ENCODE measurements at regions not wholly inside any gene's neighbourhood (a gene's known extent, or its start where the extent isn't known, plus 50 kb on each side); places are given as distances from the start of the nearest gene placed in this dataset.
"Not testable (repeated sequence)": the region's sequence is repeated elsewhere in the genome, so short reads cannot be mapped to it uniquely, and the experiment has no call there.

DNA sequence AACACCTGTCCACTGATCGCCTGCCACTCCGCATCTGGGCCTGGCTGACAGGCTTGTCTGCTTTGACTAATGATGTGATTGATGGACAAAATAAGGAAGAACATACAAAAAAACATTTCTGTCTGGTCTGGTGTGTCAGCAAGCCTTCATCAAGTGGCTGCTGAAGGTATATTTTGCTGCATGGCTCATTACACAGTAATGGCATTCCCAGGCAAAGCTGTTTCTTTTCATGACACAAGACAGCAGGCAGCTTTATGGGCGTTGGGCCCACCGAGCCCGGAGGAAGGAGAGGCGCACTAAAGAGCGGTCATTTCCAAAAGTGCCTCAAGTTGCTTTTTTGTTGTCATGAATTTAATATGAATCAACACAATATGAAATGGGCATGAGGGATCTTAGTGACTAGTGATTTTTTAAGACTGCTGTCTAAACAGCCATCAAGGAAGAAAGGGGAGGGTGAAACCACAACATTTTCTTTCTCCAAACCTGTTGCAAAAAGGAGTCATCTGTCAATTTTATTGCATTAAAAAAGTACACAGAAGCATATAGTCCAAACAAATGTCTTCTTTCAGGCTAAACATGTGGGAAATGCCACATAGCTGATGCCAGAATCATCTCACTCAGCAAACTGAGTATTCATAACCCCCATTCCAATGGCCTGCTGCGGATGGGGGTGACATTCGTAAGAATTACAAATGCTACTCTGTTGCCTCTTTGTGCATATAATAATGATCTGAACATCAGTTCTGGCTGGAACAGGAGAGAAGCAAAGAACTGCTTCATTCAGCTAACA is 476.6 kb downstream of the ZNF536 start:
- Histone ChIP-seq H3K27ac (ENCODE audit: low read depth, low read length) (no peak overlapping the region), H3K27me3 (ENCODE audit: insufficient read depth, low read length) (no peaks in the 10 kb centered on the region), H3K4me3 (ENCODE audit: low read length in 2 of 2) (no peak overlapping the region), H3K9me3 (ENCODE audit: control insufficient read depth in 1 of 2, low read length in 2 of 2) (no peaks in the 10 kb centered on the region), H3K4me1 (ENCODE audit: insufficient read depth, low read length) (no peaks in the 10 kb centered on the region), H3K36me3 (ENCODE audit: insufficient read depth, low read length) (no peaks in the 10 kb centered on the region)
- Mint-ChIP-seq H3K27me3 (peaks cover 1 to 4% of the 10 kb centered on the region in 2 donors), H3K4me3 (no peak overlapping the region), H3K4me1 (no peaks in the 10 kb centered on the region), H3K36me3 (no peaks in the 10 kb centered on the region), H3K9me3 (peaks cover 0 to 3% (median 0%) of the 10 kb centered on the region in 8 donors), H3K27ac (no peak overlapping the region)
- DNase-seq, result no peak
- intact Hi-C loops (cut with micrococcal nuclease), result no loop called here
- ChIA-PET CTCF (ENCODE audit: partially characterized antibody) (no interaction called here), POLR2A (ENCODE audit: partially characterized antibody) (no interaction called here)

DNA sequence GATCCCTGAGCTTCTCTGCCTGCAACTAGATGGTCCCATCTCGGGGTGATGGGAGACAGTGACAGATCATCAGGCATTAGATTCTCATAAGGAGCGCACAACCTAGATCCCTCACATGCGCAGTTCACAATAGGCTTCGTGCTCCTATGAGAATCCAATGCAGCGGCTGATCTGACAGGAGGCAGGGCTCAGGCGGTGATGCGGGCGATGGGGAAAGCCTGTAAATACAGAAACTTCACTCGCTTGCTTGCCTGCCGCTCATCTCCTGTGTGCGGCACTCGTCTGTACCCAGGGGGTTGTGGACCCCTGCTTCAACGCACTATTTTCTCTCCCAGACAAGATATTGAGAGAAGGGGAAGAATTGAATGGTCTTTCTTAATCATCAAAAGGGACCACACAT is 473.9 kb downstream of the ZNF536 start:
- ChIA-PET POLR2A (ENCODE audit: partially characterized antibody) (no interaction called here), CTCF (ENCODE audit: partially characterized antibody) (no interaction called here)
- no peaks in the 10 kb centered on the region for H3K36me3 Mint-ChIP-seq
- no peak for DNase-seq
- no peaks in the 10 kb centered on the region for H3K36me3 ChIP-seq (ENCODE audit: insufficient read depth, low read length)
- H3K27me3 Mint-ChIP-seq, result peaks cover 0 to 1% of the 10 kb centered on the region in 2 donors
- no peaks in the 10 kb centered on the region for H3K9me3 Mint-ChIP-seq
- H3K4me1 ChIP-seq (ENCODE audit: insufficient read depth, low read length), result no peaks in the 10 kb centered on the region
- H3K27ac Mint-ChIP-seq, result no peak overlapping the region
- intact Hi-C loops (cut with micrococcal nuclease), result no loop called here
- H3K4me3 ChIP-seq (ENCODE audit: low read length in 2 of 2), result no peak overlapping the region
- H3K27ac ChIP-seq (ENCODE audit: low read depth, low read length), result no peak overlapping the region
- H3K27me3 ChIP-seq (ENCODE audit: insufficient read depth, low read length), result no peaks in the 10 kb centered on the region
- H3K4me3 Mint-ChIP-seq, result no peak overlapping the region
- no peaks in the 10 kb centered on the region for H3K4me1 Mint-ChIP-seq
- no peaks in the 10 kb centered on the region for H3K9me3 ChIP-seq (ENCODE audit: control insufficient read depth in 1 of 2, low read length in 2 of 2)

DNA sequence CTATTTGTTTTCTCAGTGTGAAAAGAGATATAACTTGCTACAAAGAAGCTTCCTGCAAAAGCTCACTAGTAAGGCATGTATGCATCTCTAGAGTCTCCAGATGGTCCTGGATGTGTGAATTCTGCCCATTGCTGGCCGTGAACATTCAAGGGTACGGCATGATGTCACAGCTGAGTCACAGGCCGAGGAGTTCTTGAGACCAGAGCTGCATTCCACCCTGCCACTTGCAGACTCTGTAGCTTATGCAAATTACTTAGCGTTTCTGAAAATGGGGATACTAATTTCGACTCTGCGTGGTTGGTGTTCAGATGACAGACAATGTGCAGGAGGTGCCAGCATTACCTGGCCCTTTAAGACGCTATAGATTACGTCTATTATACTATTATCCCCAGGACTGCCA is 470.7 kb downstream of the ZNF536 start:
- H3K27me3 Mint-ChIP-seq, result peaks cover 1 to 2% of the 10 kb centered on the region in 2 donors
- Histone ChIP-seq H3K36me3 (ENCODE audit: insufficient read depth, low read length) (no peaks in the 10 kb centered on the region), H3K4me3 (ENCODE audit: low read length in 2 of 2) (no peak overlapping the region), H3K4me1 (ENCODE audit: insufficient read depth, low read length) (no peaks in the 10 kb centered on the region), H3K27ac (ENCODE audit: low read depth, low read length) (no peak overlapping the region), H3K9me3 (ENCODE audit: control insufficient read depth in 1 of 2, low read length in 2 of 2) (no peaks in the 10 kb centered on the region), H3K27me3 (ENCODE audit: insufficient read depth, low read length) (no peaks in the 10 kb centered on the region)
- no peak overlapping the region for H3K4me3 Mint-ChIP-seq
- H3K4me1 Mint-ChIP-seq, result no peaks in the 10 kb centered on the region
- CTCF ChIA-PET (ENCODE audit: partially characterized antibody), result interaction anchor here (1.1 kb wide), 1 partner anchor 11 kb away, joined by 3 read pairs; no protein-coding TSS in a partner anchor
- DNase-seq, result no peak
- H3K27ac Mint-ChIP-seq, result no peak overlapping the region
- intact Hi-C loops (cut with micrococcal nuclease), result no loop called here
- H3K9me3 Mint-ChIP-seq, result no peaks in the 10 kb centered on the region
- POLR2A ChIA-PET (ENCODE audit: partially characterized antibody), result no interaction called here
- no peaks in the 10 kb centered on the region for H3K36me3 Mint-ChIP-seq

DNA sequence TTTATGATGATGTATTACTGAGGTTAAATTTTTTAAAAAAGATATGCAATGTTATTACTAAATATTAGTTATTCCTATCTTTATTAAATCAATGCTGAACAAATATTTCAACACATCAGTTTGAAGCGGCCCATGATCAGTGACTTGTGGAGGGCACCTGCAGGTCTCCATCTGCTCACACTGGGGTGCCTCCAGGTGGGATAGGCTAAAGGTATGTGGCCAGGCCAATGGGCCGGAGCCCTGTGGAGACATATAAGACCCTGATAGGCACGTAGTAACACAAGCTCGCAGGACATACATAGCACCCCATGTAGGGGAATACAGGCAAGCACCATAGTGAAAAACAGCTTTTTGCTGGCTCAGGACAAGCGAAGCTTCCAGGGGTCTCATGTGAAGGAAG is 469.8 kb downstream of the ZNF536 start:
- Mint-ChIP-seq H3K27ac (no peak overlapping the region), H3K4me3 (no peak overlapping the region), H3K4me1 (no peaks in the 10 kb centered on the region), H3K36me3 (no peaks in the 10 kb centered on the region), H3K9me3 (no peaks in the 10 kb centered on the region), H3K27me3 (peaks cover 0 to 3% of the 10 kb centered on the region in 2 donors)
- DNase-seq, result no peak
- H3K4me3 ChIP-seq (ENCODE audit: low read length in 2 of 2), result no peak overlapping the region
- H3K27ac ChIP-seq (ENCODE audit: low read depth, low read length), result no peak overlapping the region
- POLR2A ChIA-PET (ENCODE audit: partially characterized antibody), result no interaction called here
- no peaks in the 10 kb centered on the region for H3K36me3 ChIP-seq (ENCODE audit: insufficient read depth, low read length)
- intact Hi-C loops (cut with micrococcal nuclease), result no loop called here
- no peaks in the 10 kb centered on the region for H3K4me1 ChIP-seq (ENCODE audit: insufficient read depth, low read length)
- CTCF ChIA-PET (ENCODE audit: partially characterized antibody), result no interaction called here
- no peaks in the 10 kb centered on the region for H3K27me3 ChIP-seq (ENCODE audit: insufficient read depth, low read length)
- H3K9me3 ChIP-seq (ENCODE audit: control insufficient read depth in 1 of 2, low read length in 2 of 2), result no peaks in the 10 kb centered on the region

DNA sequence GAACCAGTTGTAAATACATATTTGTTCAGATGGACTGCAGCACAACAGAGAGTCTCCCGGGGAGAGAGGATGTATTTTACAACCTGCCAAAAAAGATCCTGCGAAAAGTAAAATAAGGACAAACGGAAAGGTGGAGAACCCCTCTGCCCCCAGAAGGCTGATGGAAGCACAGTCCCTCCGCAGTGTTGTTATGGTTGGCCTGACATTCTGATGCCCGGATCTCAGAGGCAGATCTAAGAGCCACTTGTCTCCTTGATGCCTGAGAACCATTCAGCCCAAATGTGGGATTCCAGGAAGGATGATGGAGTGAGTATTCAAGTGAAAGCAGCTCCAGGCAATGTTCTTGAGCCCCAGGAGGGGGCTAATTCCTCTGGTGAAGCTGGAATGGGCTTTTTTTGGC is 458.7 kb downstream of the ZNF536 start:
- no peak overlapping the region for H3K4me3 Mint-ChIP-seq
- no peak overlapping the region for H3K4me3 ChIP-seq (ENCODE audit: low read length in 2 of 2)
- H3K9me3 ChIP-seq (ENCODE audit: control insufficient read depth in 1 of 2, low read length in 2 of 2), result no peaks in the 10 kb centered on the region
- ChIA-PET CTCF (ENCODE audit: partially characterized antibody) (interaction anchor here (1.3 kb wide), 1 partner anchor 31 kb away, joined by 3 read pairs; no protein-coding TSS in a partner anchor), POLR2A (ENCODE audit: partially characterized antibody) (no interaction called here)
- no peaks in the 10 kb centered on the region for H3K36me3 ChIP-seq (ENCODE audit: insufficient read depth, low read length)
- no peak overlapping the region for H3K27ac ChIP-seq (ENCODE audit: low read depth, low read length)
- no peak overlapping the region for H3K27ac Mint-ChIP-seq
- peaks cover 0 to 7% (median under 1%) of the 10 kb centered on the region in 8 donors for H3K9me3 Mint-ChIP-seq
- H3K4me1 Mint-ChIP-seq, result no peaks in the 10 kb centered on the region
- no peaks in the 10 kb centered on the region for H3K27me3 ChIP-seq (ENCODE audit: insufficient read depth, low read length)
- intact Hi-C loops (cut with micrococcal nuclease), result no loop called here
- no peak for DNase-seq
- H3K36me3 Mint-ChIP-seq, result no peaks in the 10 kb centered on the region
- peaks cover 0 to 5% of the 10 kb centered on the region in 2 donors for H3K27me3 Mint-ChIP-seq
- no peaks in the 10 kb centered on the region for H3K4me1 ChIP-seq (ENCODE audit: insufficient read depth, low read length)

DNA sequence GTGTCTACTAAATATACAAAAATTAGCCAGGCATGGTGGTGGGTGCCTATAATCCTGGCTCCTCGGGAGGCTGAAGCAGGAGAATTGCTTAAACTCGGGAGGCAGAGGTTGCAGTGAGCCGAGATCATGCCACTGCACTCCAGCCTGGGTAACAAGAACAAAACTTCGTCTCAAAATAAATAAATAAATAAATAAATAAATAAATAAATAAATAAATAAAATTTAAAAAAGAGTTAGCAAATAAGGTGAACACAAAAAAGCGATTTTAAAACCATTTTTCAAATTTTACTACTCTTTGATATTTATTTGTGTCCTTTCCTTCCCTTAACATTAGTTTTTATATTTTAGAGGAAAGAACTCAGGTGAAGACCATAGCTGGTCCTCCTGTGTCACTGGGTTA is 453.3 kb downstream of the ZNF536 start:
- intact Hi-C loops (cut with micrococcal nuclease); H3K27me3 ChIP-seq (ENCODE audit: insufficient read depth, low read length); H3K9me3 ChIP-seq (ENCODE audit: control insufficient read depth in 1 of 2, low read length in 2 of 2); CTCF ChIA-PET (ENCODE audit: partially characterized antibody); H3K4me3 ChIP-seq (ENCODE audit: low read length in 2 of 2); H3K36me3 Mint-ChIP-seq; H3K27me3 Mint-ChIP-seq; H3K4me1 ChIP-seq (ENCODE audit: insufficient read depth, low read length); POLR2A ChIA-PET (ENCODE audit: partially characterized antibody); H3K27ac Mint-ChIP-seq; H3K4me3 Mint-ChIP-seq; H3K9me3 Mint-ChIP-seq; H3K36me3 ChIP-seq (ENCODE audit: insufficient read depth, low read length); DNase-seq; H3K27ac ChIP-seq (ENCODE audit: low read depth, low read length); H3K4me1 Mint-ChIP-seq: not testable (repeated sequence)

DNA sequence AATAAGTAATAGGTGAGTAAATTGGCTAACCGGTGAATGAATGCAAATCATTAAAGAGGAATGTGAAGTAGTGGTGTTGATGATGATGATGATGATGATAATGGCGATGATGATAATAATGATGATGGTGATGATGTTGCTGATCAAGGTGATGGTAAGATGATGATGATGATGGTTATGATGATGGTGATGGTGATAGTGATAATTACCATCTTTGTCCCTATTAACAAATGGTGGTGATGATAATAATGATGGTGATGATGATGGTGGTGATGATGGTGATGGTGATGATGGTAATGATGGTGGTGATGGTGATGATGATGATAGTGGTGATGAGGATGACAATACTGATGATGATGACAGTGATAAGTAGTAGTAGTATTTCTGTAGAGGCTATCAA is 452.6 kb downstream of the ZNF536 start:
- Histone ChIP-seq H3K4me1 (ENCODE audit: insufficient read depth, low read length) (no peaks in the 10 kb centered on the region), H3K4me3 (ENCODE audit: low read length in 2 of 2) (no peak overlapping the region), H3K27me3 (ENCODE audit: insufficient read depth, low read length) (no peaks in the 10 kb centered on the region), H3K36me3 (ENCODE audit: insufficient read depth, low read length) (no peaks in the 10 kb centered on the region), H3K27ac (ENCODE audit: low read depth, low read length) (no peak overlapping the region), H3K9me3 (ENCODE audit: control insufficient read depth in 1 of 2, low read length in 2 of 2) (no peaks in the 10 kb centered on the region)
- Mint-ChIP-seq H3K27ac (no peak overlapping the region), H3K27me3 (peaks cover 0 to 6% of the 10 kb centered on the region in 2 donors), H3K4me3 (no peak overlapping the region), H3K4me1 (no peaks in the 10 kb centered on the region), H3K36me3 (no peaks in the 10 kb centered on the region), H3K9me3 (peaks cover 0 to 6% (median 5%) of the 10 kb centered on the region in 8 donors)
- CTCF ChIA-PET (ENCODE audit: partially characterized antibody), result no interaction called here
- intact Hi-C loops (cut with micrococcal nuclease), result no loop called here
- POLR2A ChIA-PET (ENCODE audit: partially characterized antibody), result no interaction called here
- no peak for DNase-seq
